HG03460 (cell line): ENCODE measurements at regions not wholly inside any gene's neighbourhood (a gene's known extent, or its start where the extent isn't known, plus 50 kb on each side); places are given as distances from the start of the nearest gene placed in this dataset.

Source experiments
- ATAC-seq: cut with Tn5 transposase; IDR thresholded peaks from one replicate; pipeline ENCODE4 v1.9.1; 2021; ENCODE audit not compliant: unreplicated experiment

- no peak for ATAC-seq
These were observed 268.4 kb downstream of the IRS1 start for GRCh38 chr2:226531061-226531810.

GRCh38 chr2:226529556-226529955, 270.1 kb downstream of the IRS1 start:
- no peak for ATAC-seq

GRCh38 chr2:226526716-226527115, 272.9 kb downstream of the IRS1 start:
- no peak for ATAC-seq

GRCh38 chr2:226524381-226524843, 275.2 kb downstream of the IRS1 start:
- no peak for ATAC-seq

- ATAC-seq = no peak
These were observed 278.9 kb downstream of the IRS1 start for GRCh38 chr2:226520723-226521122.

GRCh38 chr2:226515344-226516055, 284.1 kb downstream of the IRS1 start:
- no peak for ATAC-seq

- ATAC-seq = no peak
These were observed 284.7 kb downstream of the IRS1 start for GRCh38 chr2:226514895-226515294.

- no peak for ATAC-seq
These were observed 288.3 kb downstream of the IRS1 start for GRCh38 chr2:226511311-226511710.

GRCh38 chr2:226508683-226509082, 290.9 kb downstream of the IRS1 start:
- ATAC-seq = no peak

GRCh38 chr2:226508005-226508404, 291.6 kb downstream of the IRS1 start:
- ATAC-seq = no peak

GRCh38 chr2:226497146-226497909, 302.3 kb downstream of the IRS1 start:
- ATAC-seq = no peak

GRCh38 chr2:226496273-226496550, 303.4 kb downstream of the IRS1 start:
- no peak for ATAC-seq

GRCh38 chr2:226495466-226496272, 304.0 kb downstream of the IRS1 start:
- no peak for ATAC-seq

GRCh38 chr2:226491112-226491511, 308.5 kb downstream of the IRS1 start:
- no peak for ATAC-seq

GRCh38 chr2:226489775-226490541, 309.7 kb downstream of the IRS1 start:
- ATAC-seq = no peak

GRCh38 chr2:226488034-226488433, 311.6 kb downstream of the IRS1 start:
- ATAC-seq = no peak

GRCh38 chr2:226487573-226487972, 312.0 kb downstream of the IRS1 start:
- ATAC-seq = no peak

- no peak for ATAC-seq
These were observed 315.6 kb downstream of the IRS1 start for GRCh38 chr2:226483745-226484619.

GRCh38 chr2:226483143-226483542, 316.5 kb downstream of the IRS1 start:
- ATAC-seq = no peak
